ENCODE measurements at regions not wholly inside any gene's neighbourhood (a gene's known extent, or its start where the extent isn't known, plus 50 kb on each side); places are given as distances from the start of the nearest gene placed in this dataset.

GRCh38 chr16:52092126-52092525 is 454.8 kb downstream of the TOX3 start:
- Histone ChIP-seq H3K4me1 (ENCODE audit: insufficient read depth, low read length) (no peaks in the 10 kb centered on the region), H3K36me3 (ENCODE audit: insufficient read depth, low read depth, low read length) (no peaks in the 10 kb centered on the region), H3K27me3 (ENCODE audit: insufficient read depth, low read length) (no peaks in the 10 kb centered on the region), H3K27ac (ENCODE audit: low read length) (no peak overlapping the region), H3K4me3 (ENCODE audit: low read length) (no peak overlapping the region), H3K9me3 (ENCODE audit: insufficient read depth, low read depth, low read length) (no peaks in the 10 kb centered on the region), H3K9ac (ENCODE audit: low read depth, low read length) (no peak overlapping the region)

- Histone ChIP-seq H3K36me3 (ENCODE audit: insufficient read depth, low read depth, low read length) (no peaks in the 10 kb centered on the region), H3K4me3 (ENCODE audit: low read length) (no peak overlapping the region), H3K27ac (ENCODE audit: low read length) (no peak overlapping the region), H3K9ac (ENCODE audit: low read depth, low read length) (no peak overlapping the region), H3K27me3 (ENCODE audit: insufficient read depth, low read length) (no peaks in the 10 kb centered on the region), H3K9me3 (ENCODE audit: insufficient read depth, low read depth, low read length) (no peaks in the 10 kb centered on the region), H3K4me1 (ENCODE audit: insufficient read depth, low read length) (no peaks in the 10 kb centered on the region)
Measured at GRCh38 chr16:52090080-52090479, 456.9 kb downstream of the TOX3 start.

GRCh38 chr16:52089476-52089875 is 457.5 kb downstream of the TOX3 start:
- no peak overlapping the region for H3K4me3 ChIP-seq (ENCODE audit: low read length)
- H3K9ac ChIP-seq (ENCODE audit: low read depth, low read length): no peak overlapping the region
- no peaks in the 10 kb centered on the region for H3K4me1 ChIP-seq (ENCODE audit: insufficient read depth, low read length)

GRCh38 chr16:52086901-52087300 is 460.0 kb downstream of the TOX3 start:
- Histone ChIP-seq H3K9ac (ENCODE audit: low read depth, low read length) (no peak overlapping the region), H3K9me3 (ENCODE audit: insufficient read depth, low read depth, low read length) (no peaks in the 10 kb centered on the region), H3K4me3 (ENCODE audit: low read length) (no peak overlapping the region), H3K27ac (ENCODE audit: low read length) (no peak overlapping the region), H3K27me3 (ENCODE audit: insufficient read depth, low read length) (no peaks in the 10 kb centered on the region), H3K4me1 (ENCODE audit: insufficient read depth, low read length) (no peaks in the 10 kb centered on the region), H3K36me3 (ENCODE audit: insufficient read depth, low read depth, low read length) (no peaks in the 10 kb centered on the region)

More at GRCh38 chr16:52089476-52089875, 457.5 kb downstream of the TOX3 start:
- Histone ChIP-seq H3K9me3 (ENCODE audit: insufficient read depth, low read depth, low read length) (no peaks in the 10 kb centered on the region), H3K27me3 (ENCODE audit: insufficient read depth, low read length) (no peaks in the 10 kb centered on the region), H3K27ac (ENCODE audit: low read length) (no peak overlapping the region), H3K36me3 (ENCODE audit: insufficient read depth, low read depth, low read length) (no peaks in the 10 kb centered on the region)

- H3K9me3 ChIP-seq (ENCODE audit: insufficient read depth, low read depth, low read length): no peaks in the 10 kb centered on the region
- no peaks in the 10 kb centered on the region for H3K36me3 ChIP-seq (ENCODE audit: insufficient read depth, low read depth, low read length)
- no peaks in the 10 kb centered on the region for H3K27me3 ChIP-seq (ENCODE audit: insufficient read depth, low read length)
- no peak overlapping the region for H3K9ac ChIP-seq (ENCODE audit: low read depth, low read length)
- no peak overlapping the region for H3K27ac ChIP-seq (ENCODE audit: low read length)
- H3K4me3 ChIP-seq (ENCODE audit: low read length): no peak overlapping the region
- no peaks in the 10 kb centered on the region for H3K4me1 ChIP-seq (ENCODE audit: insufficient read depth, low read length)
Measured at GRCh38 chr16:52078716-52079655, 468.0 kb downstream of the TOX3 start.

GRCh38 chr16:52077607-52078006 is 469.3 kb downstream of the TOX3 start:
- Histone ChIP-seq H3K4me3 (ENCODE audit: low read length) (no peak overlapping the region), H3K9ac (ENCODE audit: low read depth, low read length) (no peak overlapping the region), H3K27ac (ENCODE audit: low read length) (no peak overlapping the region), H3K36me3 (ENCODE audit: insufficient read depth, low read depth, low read length) (no peaks in the 10 kb centered on the region), H3K27me3 (ENCODE audit: insufficient read depth, low read length) (no peaks in the 10 kb centered on the region), H3K4me1 (ENCODE audit: insufficient read depth, low read length) (no peaks in the 10 kb centered on the region), H3K9me3 (ENCODE audit: insufficient read depth, low read depth, low read length) (no peaks in the 10 kb centered on the region)

GRCh38 chr16:52076801-52077201 is 470.1 kb downstream of the TOX3 start:
- no peak overlapping the region for H3K27ac ChIP-seq (ENCODE audit: low read length)
- no peaks in the 10 kb centered on the region for H3K27me3 ChIP-seq (ENCODE audit: insufficient read depth, low read length)
- H3K9me3 ChIP-seq (ENCODE audit: insufficient read depth, low read depth, low read length): no peaks in the 10 kb centered on the region
- H3K9ac ChIP-seq (ENCODE audit: low read depth, low read length): no peak overlapping the region
- no peak overlapping the region for H3K4me3 ChIP-seq (ENCODE audit: low read length)
- no peaks in the 10 kb centered on the region for H3K36me3 ChIP-seq (ENCODE audit: insufficient read depth, low read depth, low read length)
- no peaks in the 10 kb centered on the region for H3K4me1 ChIP-seq (ENCODE audit: insufficient read depth, low read length)

- no peaks in the 10 kb centered on the region for H3K4me1 ChIP-seq (ENCODE audit: insufficient read depth, low read length)
- no peak overlapping the region for H3K9ac ChIP-seq (ENCODE audit: low read depth, low read length)
- no peaks in the 10 kb centered on the region for H3K27me3 ChIP-seq (ENCODE audit: insufficient read depth, low read length)
- no peaks in the 10 kb centered on the region for H3K9me3 ChIP-seq (ENCODE audit: insufficient read depth, low read depth, low read length)
- H3K27ac ChIP-seq (ENCODE audit: low read length): no peak overlapping the region
- H3K36me3 ChIP-seq (ENCODE audit: insufficient read depth, low read depth, low read length): no peaks in the 10 kb centered on the region
- no peak overlapping the region for H3K4me3 ChIP-seq (ENCODE audit: low read length)
Measured at GRCh38 chr16:52076332-52076731, 470.6 kb downstream of the TOX3 start.

GRCh38 chr16:52074133-52074532 is 472.8 kb downstream of the TOX3 start:
- Histone ChIP-seq H3K9ac (ENCODE audit: low read depth, low read length) (no peak overlapping the region), H3K27ac (ENCODE audit: low read length) (no peak overlapping the region), H3K4me1 (ENCODE audit: insufficient read depth, low read length) (0 out of 2 replicates have a peak, but pooled peaks cover 2% of the 10 kb centered on the region), H3K36me3 (ENCODE audit: insufficient read depth, low read depth, low read length) (no peaks in the 10 kb centered on the region), H3K4me3 (ENCODE audit: low read length) (no peak overlapping the region), H3K27me3 (ENCODE audit: insufficient read depth, low read length) (no peaks in the 10 kb centered on the region), H3K9me3 (ENCODE audit: insufficient read depth, low read depth, low read length) (no peaks in the 10 kb centered on the region)

GRCh38 chr16:52073024-52073423 is 473.9 kb downstream of the TOX3 start:
- no peaks in the 10 kb centered on the region for H3K9me3 ChIP-seq (ENCODE audit: insufficient read depth, low read depth, low read length)
- H3K4me1 ChIP-seq (ENCODE audit: insufficient read depth, low read length): 0 out of 2 replicates have a peak, but pooled peaks cover 2% of the 10 kb centered on the region

GRCh38 chr16:52071101-52071500 is 475.8 kb downstream of the TOX3 start:
- no peak overlapping the region for H3K4me3 ChIP-seq (ENCODE audit: low read length)
- H3K9ac ChIP-seq (ENCODE audit: low read depth, low read length): no peak overlapping the region
- H3K36me3 ChIP-seq (ENCODE audit: insufficient read depth, low read depth, low read length): no peaks in the 10 kb centered on the region
- 0 out of 2 replicates have a peak, but pooled peaks cover 2% of the 10 kb centered on the region for H3K4me1 ChIP-seq (ENCODE audit: insufficient read depth, low read length)
- H3K27ac ChIP-seq (ENCODE audit: low read length): no peak overlapping the region
- no peaks in the 10 kb centered on the region for H3K27me3 ChIP-seq (ENCODE audit: insufficient read depth, low read length)
- H3K9me3 ChIP-seq (ENCODE audit: insufficient read depth, low read depth, low read length): no peaks in the 10 kb centered on the region

More at GRCh38 chr16:52073024-52073423, 473.9 kb downstream of the TOX3 start:
- Histone ChIP-seq H3K36me3 (ENCODE audit: insufficient read depth, low read depth, low read length) (no peaks in the 10 kb centered on the region), H3K4me3 (ENCODE audit: low read length) (no peak overlapping the region), H3K27ac (ENCODE audit: low read length) (no peak overlapping the region), H3K9ac (ENCODE audit: low read depth, low read length) (no peak overlapping the region), H3K27me3 (ENCODE audit: insufficient read depth, low read length) (no peaks in the 10 kb centered on the region)
